Type B pancreatic cell (in vitro differentiated cells): ENCODE measurements at regions not wholly inside any gene's neighbourhood (a gene's known extent, or its start where the extent isn't known, plus 50 kb on each side); places are given as distances from the start of the nearest gene placed in this dataset.

Experiments
- DNase-seq: peaks from one replicate; pipeline ENCODE4 v3.0.0; 2021; ENCODE audit warnings: mixed read lengths; ENCODE audit not compliant: unreplicated experiment; ENCODE audit errors: extremely low spot score
- H3K27ac Mint-ChIP-seq: 2 replicates; pipeline ENCODE4 v1.8.0; 2021; ENCODE audit warnings: mild to moderate bottlenecking, mixed read lengths
- H3K27me3 Mint-ChIP-seq: 2 replicates; pipeline ENCODE4 v1.8.0; 2021; ENCODE audit warnings: mixed read lengths
- H3K36me3 Mint-ChIP-seq: 2 replicates; pipeline ENCODE4 v1.8.0; 2021; ENCODE audit warnings: mixed read lengths
- H3K4me1 Mint-ChIP-seq: one replicate; pipeline ENCODE4 v1.8.0; 2021; ENCODE audit warnings: mixed read lengths; ENCODE audit not compliant: unreplicated experiment
- H3K4me3 Mint-ChIP-seq: 2 replicates; pipeline ENCODE4 v1.8.0; 2021; ENCODE audit warnings: mild to moderate bottlenecking, mixed read lengths
- H3K9me3 Mint-ChIP-seq: 2 replicates; pipeline ENCODE4 v1.8.0; 2021; ENCODE audit warnings: mixed read lengths
- CTCF ChIP-seq: fragments of 200-600 bp; sonication (generic); conservative IDR thresholded peaks from 2 replicates; pipeline ENCODE4 v1.5.0; 2021; ENCODE audit warnings: antibody characterized with exemption, mild to moderate bottlenecking

DNA sequence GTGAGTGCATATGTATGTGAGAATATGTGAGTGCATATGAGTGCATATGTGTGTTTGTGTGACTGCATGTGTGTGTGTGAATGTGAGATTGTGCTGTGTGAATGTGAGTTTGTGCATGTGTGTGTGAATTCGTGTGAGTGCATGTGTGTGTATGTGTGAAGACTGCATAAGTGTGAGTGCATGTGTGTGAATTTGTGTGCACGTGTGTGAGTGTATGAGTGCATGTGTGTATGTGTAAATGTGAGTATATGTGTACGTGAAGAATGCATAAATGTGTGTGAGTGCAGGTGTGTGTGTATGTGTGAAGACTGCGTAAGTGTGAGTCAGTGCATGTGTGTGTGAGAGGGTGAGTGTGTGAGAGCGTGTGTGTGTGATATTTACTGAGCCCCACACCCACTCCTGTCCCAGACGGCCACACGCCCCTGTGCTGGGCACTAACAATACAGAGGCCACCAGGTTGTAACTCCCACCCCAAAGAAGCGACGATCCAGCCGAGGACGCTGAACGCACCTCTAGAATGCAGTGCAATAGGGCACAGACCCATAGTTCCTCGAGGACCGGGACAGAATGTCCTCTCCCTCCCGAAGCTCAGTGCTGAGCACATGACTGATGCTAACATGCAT lies 97.8 kb downstream of the C16orf95 start:
- Mint-ChIP-seq H3K4me1 (no peaks in the 10 kb centered on the region), H3K9me3 (no peaks in the 10 kb centered on the region), H3K27ac (no peak overlapping the region), H3K4me3 (no peak overlapping the region), H3K36me3 (no peaks in the 10 kb centered on the region), H3K27me3 (no peaks in the 10 kb centered on the region)
- DNase-seq = no peak
- TF ChIP-seq CTCF = no peak

- Mint-ChIP-seq H3K36me3 (no peaks in the 10 kb centered on the region), H3K9me3 (no peaks in the 10 kb centered on the region), H3K4me3 (no peak overlapping the region), H3K4me1 (no peaks in the 10 kb centered on the region), H3K27ac (no peak overlapping the region), H3K27me3 (no peaks in the 10 kb centered on the region)
- DNase-seq = no peak
- TF ChIP-seq CTCF = no peak
These were observed 95.6 kb downstream of the C16orf95 start for GRCh38 chr16:87221633-87222032.

DNA sequence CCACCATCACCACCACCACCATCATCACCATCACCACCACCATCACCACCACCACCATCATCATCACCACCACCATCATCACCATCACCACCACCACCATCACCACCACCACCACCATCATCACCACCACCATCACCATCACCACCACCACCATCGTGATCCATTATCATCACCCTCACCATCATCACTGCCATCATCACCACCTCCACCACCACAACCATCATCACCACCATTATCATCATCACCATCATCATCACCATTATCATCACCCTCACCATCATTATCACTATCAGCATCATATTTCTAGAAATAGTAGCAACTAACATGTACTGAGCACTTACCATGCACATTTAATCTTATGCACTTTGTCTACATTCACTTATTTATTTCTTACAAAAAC lies 94.9 kb downstream of the C16orf95 start:
- Mint-ChIP-seq H3K4me3 (no peak overlapping the region), H3K27ac (no peak overlapping the region)

GRCh38 chr16:87223656-87224248 lies 93.4 kb downstream of the C16orf95 start:
- H3K36me3 Mint-ChIP-seq = no peaks in the 10 kb centered on the region
- TF ChIP-seq CTCF = no peak
- H3K4me1 Mint-ChIP-seq = no peaks in the 10 kb centered on the region
- H3K4me3 Mint-ChIP-seq = no peak overlapping the region
- H3K27me3 Mint-ChIP-seq = no peaks in the 10 kb centered on the region
- no peak for DNase-seq
- H3K9me3 Mint-ChIP-seq = no peaks in the 10 kb centered on the region
- H3K27ac Mint-ChIP-seq = no peak overlapping the region

More for the DNA sequence above, 94.9 kb downstream of the C16orf95 start:
- DNase-seq = no peak
- TF ChIP-seq CTCF = no peak
- Mint-ChIP-seq H3K4me1 (no peaks in the 10 kb centered on the region), H3K27me3 (no peaks in the 10 kb centered on the region), H3K9me3 (no peaks in the 10 kb centered on the region), H3K36me3 (no peaks in the 10 kb centered on the region)

DNA sequence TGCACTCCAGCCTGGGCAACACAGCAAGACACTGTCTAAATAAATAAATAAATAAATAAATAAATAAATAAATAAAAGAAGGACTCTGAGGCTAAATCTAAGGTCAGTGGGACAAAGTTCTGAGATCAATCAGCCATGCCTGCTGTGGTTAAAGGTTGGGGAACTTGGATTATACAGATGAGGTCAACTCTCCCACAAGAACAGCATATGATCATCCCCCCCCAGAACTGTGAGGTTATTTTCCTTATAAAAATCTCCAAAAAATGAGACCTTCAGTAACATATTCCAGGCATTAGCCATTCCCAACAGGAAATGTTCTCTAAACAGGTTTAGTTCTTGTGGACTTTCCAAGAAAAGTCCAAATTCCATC lies 90.3 kb downstream of the C16orf95 start:
- no peaks in the 10 kb centered on the region for H3K27me3 Mint-ChIP-seq
- DNase-seq = no peak
- no peak for TF ChIP-seq CTCF
- peaks cover 3% of the 10 kb centered on the region for H3K36me3 Mint-ChIP-seq
- H3K9me3 Mint-ChIP-seq = peaks cover 5% of the 10 kb centered on the region
- H3K4me3 Mint-ChIP-seq = no peak overlapping the region
- H3K27ac Mint-ChIP-seq = no peak overlapping the region
- H3K4me1 Mint-ChIP-seq = no peaks in the 10 kb centered on the region
